ENCODE measurements at regions not wholly inside any gene's neighbourhood (a gene's known extent, or its start where the extent isn't known, plus 50 kb on each side); places are given as distances from the start of the nearest gene placed in this dataset.

DNA sequence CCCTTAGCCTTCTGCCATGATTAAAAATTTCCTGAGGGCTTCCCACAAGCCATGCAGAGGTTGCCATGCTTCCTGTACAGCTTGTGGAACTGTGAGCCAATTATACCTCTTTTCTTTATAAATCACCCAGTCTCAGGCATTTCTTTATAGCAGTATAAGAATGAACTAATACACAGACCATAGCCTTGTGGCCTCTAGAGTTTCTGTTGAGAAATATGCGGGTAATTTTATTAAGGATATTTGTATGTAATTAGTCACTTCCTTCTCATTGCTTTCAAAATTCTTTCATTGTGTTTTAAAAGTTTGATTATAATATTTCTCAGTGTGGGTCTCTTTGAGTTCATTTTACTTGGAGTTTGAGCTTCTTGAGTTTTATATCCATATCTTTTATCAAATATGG lies 484.9 kb downstream of the COL12A1 start:
- no peak for TF ChIP-seq POLR2A (IDR thresholded peaks at IDR 0.05)
- TF ChIP-seq, protein P1, sequence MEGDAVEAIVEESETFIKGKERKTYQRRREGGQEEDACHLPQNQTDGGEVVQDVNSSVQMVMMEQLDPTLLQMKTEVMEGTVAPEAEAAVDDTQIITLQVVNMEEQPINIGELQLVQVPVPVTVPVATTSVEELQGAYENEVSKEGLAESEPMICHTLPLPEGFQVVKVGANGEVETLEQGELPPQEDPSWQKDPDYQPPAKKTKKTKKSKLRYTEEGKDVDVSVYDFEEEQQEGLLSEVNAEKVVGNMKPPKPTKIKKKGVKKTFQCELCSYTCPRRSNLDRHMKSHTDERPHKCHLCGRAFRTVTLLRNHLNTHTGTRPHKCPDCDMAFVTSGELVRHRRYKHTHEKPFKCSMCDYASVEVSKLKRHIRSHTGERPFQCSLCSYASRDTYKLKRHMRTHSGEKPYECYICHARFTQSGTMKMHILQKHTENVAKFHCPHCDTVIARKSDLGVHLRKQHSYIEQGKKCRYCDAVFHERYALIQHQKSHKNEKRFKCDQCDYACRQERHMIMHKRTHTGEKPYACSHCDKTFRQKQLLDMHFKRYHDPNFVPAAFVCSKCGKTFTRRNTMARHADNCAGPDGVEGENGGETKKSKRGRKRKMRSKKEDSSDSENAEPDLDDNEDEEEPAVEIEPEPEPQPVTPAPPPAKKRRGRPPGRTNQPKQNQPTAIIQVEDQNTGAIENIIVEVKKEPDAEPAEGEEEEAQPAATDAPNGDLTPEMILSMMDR (IDR thresholded peaks at IDR 0.05), result no peak
